ENCODE measurements at regions not wholly inside any gene's neighbourhood (a gene's known extent, or its start where the extent isn't known, plus 50 kb on each side); places are given as distances from the start of the nearest gene placed in this dataset.

DNA sequence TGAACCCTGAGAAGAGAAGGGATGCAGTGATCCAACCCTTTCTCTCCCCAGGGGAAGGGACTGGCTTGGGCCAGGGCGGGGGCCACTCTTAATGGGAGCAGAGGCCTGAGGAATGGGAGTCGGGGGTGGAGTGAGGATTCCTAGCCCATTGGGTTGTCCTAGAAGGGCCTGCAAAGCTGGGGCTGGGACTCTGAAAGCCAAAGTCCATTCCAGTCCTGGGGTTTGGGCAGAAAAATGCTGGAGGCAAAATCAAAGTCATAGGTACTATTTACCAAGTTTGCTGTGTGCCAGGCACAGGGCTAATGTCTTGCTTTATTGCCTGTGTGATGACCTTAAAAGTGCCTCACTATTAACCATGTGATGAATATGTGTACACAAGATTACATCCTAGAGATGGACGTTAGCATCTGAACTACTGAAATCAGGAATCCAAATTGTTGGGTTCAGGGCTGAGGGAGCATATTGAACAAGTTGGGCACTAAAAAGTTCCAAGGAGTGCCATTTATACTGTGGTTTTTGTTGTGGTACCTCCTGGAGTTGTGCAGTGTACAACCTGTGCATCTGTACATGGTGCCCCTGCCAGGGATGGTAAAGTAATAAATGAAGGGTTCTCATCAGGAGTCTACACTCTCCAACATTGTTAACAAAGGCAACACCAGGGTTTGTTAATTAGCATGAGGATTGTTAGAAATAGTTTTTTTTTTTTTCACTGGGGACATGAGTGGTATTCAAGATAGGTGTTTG is 84.4 kb upstream of the NKD1 start:
- Mint-ChIP-seq H3K9me3 (no peaks in the 10 kb centered on the region), H3K27ac (no peak overlapping the region), H3K4me3 (no peak overlapping the region), H3K27me3 (peaks cover 29% of the 10 kb centered on the region), H3K4me1 (ENCODE audit: low read depth) (peaks cover 9% of the 10 kb centered on the region), H3K36me3 (ENCODE audit: low read depth) (no peaks in the 10 kb centered on the region)

DNA sequence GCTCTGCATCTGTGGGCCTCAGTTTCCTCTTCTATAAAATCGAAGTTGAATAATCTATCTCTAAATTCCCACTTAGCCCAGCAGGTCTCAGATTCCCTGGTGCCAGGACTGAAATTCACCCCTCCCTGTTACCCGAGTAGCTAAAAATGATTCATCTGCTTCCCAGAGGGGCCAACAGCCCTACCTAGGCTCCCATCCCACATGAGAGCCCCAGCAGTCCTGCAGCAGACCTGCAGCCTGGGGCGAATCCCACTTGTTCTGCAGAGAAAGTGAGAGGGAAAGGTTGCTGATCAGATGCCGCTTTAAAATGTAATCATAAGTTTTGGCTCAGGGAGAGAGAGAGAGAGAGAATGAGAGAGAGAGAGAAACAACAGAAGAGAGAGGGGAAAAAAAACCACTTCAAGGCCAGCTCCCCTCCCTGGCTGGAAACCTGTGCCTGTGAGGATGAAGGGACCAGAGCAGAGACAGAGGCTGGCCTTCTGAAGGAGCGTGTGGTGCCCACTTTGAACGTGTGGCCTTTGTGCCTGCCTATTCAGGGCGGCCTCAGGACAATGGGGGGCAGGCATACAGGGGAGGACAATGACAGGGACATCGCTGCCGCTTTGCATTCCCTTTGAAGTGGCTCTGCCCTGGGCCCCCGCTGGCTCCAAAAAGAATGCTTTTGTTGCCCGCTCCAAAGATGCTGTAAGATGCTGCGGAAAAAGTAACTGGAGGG is 85.2 kb upstream of the NKD1 start:
- no peaks in the 10 kb centered on the region for H3K36me3 Mint-ChIP-seq (ENCODE audit: low read depth)
- H3K9me3 Mint-ChIP-seq = no peaks in the 10 kb centered on the region
- no peak overlapping the region for H3K27ac Mint-ChIP-seq
- H3K4me3 Mint-ChIP-seq = no peak overlapping the region
- peaks cover 6% of the 10 kb centered on the region for H3K4me1 Mint-ChIP-seq (ENCODE audit: low read depth)
- peaks cover 25% of the 10 kb centered on the region for H3K27me3 Mint-ChIP-seq

DNA sequence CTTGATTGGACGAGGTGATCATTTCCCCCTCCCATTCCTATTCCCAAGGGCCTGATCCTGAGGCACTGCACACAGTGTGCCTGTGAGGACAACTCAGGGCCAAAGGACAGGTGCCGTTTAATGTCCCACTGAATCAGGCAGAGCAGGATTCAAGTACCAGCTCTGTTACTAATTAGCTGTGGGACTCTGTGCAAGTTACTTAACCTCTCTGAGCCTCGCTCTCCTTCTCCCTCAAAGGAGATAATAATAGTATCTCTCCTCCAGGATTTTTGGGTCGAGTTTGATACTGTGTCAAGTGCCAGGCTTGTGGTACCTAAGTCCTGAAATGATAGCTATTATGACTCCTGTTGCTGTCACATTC is 86.8 kb upstream of the NKD1 start:
- H3K27me3 Mint-ChIP-seq = peaks cover 15% of the 10 kb centered on the region
- no peak overlapping the region for H3K27ac Mint-ChIP-seq
- H3K4me1 Mint-ChIP-seq (ENCODE audit: low read depth) = peaks cover 5% of the 10 kb centered on the region
- no peaks in the 10 kb centered on the region for H3K9me3 Mint-ChIP-seq
- no peak overlapping the region for H3K4me3 Mint-ChIP-seq
- H3K36me3 Mint-ChIP-seq (ENCODE audit: low read depth) = no peaks in the 10 kb centered on the region

DNA sequence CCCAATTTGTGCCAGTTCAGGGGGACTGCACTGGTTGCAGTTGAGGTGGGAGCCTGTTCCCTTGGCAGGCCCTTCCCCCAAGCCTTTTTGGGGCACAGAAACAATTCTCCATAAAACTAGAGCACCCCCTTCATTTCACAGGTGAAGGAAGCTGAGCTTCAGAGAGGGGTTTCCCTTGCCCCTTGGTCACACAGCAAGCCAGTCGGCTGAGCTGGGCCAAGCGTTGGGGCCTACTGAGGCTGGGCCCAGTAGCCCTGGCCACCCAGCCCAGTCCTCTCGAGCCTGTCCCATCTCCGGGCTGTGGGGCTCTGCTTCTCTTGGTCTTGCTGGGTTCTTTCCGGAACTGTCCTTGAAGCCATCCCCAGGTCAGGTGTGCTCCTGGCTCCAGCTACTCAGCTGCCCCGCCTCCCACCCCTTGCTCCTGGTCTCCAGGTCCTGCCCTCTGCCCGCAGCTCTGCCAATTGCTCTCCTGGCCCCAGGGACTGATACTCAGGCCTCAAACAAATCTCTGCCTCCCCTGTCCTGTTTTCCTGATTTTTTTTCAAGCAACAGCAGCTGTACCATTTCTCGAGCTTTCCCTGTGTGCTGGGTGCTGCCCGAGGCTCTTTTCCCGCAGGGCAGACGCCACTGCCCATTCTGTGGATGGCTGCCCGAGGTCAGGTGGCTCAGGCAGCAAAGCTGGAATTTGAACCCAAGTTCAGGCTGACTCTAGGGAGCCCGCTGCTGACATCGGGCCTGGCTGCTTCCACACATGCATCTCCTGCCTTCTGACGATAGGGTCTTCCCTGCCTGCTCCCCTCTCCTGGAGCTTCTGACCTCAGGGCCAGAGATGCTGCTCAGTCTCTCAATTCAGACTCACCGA is 87.4 kb upstream of the NKD1 start:
- Mint-ChIP-seq H3K27ac (no peak overlapping the region), H3K27me3 (peaks cover 13% of the 10 kb centered on the region), H3K36me3 (ENCODE audit: low read depth) (no peaks in the 10 kb centered on the region), H3K9me3 (no peaks in the 10 kb centered on the region), H3K4me3 (no peak overlapping the region), H3K4me1 (ENCODE audit: low read depth) (peaks cover 5% of the 10 kb centered on the region)

DNA sequence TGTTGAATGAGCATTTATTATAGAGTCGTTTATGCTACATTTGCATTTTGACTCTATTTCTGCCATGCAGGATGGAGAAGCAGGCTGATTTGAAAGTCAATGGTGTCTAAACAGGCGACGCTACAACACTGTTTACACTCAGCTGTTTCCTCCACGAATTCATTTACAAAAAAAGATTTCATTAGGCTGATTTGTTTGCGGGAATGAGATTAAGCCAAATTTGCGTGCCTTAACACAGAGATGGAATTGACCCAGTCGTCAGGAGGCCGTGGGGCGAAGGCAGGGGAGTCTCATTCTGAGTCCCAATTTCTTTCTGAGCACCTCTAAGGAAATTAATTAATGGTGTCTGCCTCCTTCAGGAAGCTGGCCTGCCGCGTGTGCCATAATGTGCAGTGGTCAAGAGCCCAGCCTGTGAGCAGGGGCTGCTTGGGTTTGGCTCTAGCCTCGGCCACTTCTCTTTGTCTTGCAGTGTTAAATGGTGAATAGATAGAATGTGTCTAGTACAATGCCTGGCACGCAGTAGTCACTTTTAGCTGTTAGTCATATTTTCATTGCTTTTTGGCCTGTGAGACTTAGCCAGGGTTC is 88.6 kb upstream of the NKD1 start:
- H3K4me3 Mint-ChIP-seq = no peak overlapping the region
- H3K27me3 Mint-ChIP-seq = peaks cover 8% of the 10 kb centered on the region
- no peaks in the 10 kb centered on the region for H3K36me3 Mint-ChIP-seq (ENCODE audit: low read depth)
- no peak overlapping the region for H3K27ac Mint-ChIP-seq
- H3K4me1 Mint-ChIP-seq (ENCODE audit: low read depth) = peaks cover 5% of the 10 kb centered on the region
- no peaks in the 10 kb centered on the region for H3K9me3 Mint-ChIP-seq

DNA sequence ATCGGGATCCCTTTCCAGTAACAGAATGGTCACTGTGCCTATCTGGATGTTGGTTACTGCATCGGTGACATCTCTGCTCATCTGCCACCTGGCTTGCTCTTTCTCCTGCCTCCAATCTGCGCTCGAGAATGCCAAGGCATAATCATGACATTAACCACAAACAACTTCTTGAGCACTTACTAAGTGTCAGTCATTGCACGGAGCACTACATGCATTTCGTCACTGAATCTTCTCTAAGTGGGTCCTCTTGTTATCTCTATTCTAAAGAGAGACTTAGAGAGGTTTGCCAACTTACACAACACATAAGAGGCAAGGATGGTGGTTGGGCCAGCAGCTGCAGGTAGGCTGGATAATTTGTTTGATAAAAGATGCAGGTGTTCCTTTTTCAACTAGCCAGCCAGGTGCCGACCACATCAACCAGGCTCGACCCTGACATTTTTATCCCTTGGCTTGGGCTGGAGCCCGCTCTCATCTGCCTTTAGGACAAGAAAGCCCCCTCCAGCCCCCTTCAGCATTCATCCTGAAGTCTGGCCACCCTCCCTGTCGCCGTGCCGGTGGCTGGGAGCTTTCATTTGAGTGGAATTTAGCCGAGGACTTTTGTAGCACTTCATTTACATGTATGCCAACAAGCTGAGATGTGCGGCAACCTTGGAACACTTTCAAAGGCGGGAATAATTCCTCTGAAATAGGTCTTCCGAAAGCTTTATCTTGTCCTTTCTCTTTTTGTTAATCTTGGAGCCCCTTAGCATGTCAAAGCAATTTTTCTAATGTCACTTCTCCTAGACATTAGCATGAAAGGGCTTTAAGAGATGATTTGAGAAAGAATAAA is 89.3 kb upstream of the NKD1 start:
- peaks cover 8% of the 10 kb centered on the region for H3K27me3 Mint-ChIP-seq
- peaks cover 5% of the 10 kb centered on the region for H3K4me1 Mint-ChIP-seq (ENCODE audit: low read depth)
- H3K9me3 Mint-ChIP-seq = no peaks in the 10 kb centered on the region
- no peak overlapping the region for H3K27ac Mint-ChIP-seq
- no peak overlapping the region for H3K4me3 Mint-ChIP-seq
- H3K36me3 Mint-ChIP-seq (ENCODE audit: low read depth) = no peaks in the 10 kb centered on the region

DNA sequence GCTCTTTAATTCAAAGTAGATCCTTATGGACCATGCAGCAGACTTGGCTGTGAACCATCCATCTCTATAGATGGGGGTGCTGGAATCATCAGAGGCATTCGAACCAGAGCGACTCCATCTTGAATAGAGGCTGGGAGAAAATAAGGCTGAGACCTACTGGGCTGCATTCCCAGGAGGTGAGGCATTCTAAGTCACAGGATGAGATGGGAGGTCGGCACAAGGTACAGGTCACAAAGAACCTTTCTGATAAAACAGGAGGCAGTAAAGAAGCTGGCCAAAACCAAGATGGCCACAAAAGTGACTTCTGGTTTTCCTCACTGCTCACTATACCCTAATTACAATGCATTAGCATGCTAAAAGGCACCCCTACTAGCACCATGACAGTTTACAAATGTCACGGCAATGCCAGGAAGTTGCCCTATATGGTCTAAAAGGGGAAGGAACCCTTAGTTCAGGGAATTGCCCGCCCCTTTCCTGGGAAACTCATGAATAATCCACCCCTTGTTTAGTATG is 89.2 kb upstream of the BRD7 start:
- no peak overlapping the region for H3K27ac Mint-ChIP-seq

DNA sequence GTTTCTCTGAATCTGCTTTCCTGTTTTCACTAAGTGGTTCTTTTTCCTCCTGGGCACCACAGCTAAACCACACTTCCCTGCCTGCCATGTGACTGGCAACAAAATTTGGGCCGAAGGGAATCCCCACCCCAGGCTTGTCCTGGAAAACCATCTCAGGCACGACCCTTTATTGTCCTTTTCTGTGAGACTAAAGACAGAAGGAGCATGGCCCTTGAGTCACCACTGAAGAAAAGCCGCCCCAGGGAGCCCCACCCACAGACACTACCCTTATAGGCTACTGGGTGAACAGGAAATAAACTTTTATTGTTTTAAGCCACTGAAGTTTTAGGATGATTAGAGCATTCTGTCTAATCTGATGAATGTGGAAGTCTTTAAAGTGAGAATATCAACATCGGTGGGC is 88.6 kb upstream of the BRD7 start:
- H3K27ac Mint-ChIP-seq = no peak overlapping the region
- H3K36me3 Mint-ChIP-seq (ENCODE audit: low read depth) = no peaks in the 10 kb centered on the region
- peaks cover 8% of the 10 kb centered on the region for H3K27me3 Mint-ChIP-seq
- H3K9me3 Mint-ChIP-seq = no peaks in the 10 kb centered on the region
- H3K4me1 Mint-ChIP-seq (ENCODE audit: low read depth) = peaks cover 5% of the 10 kb centered on the region
- H3K4me3 Mint-ChIP-seq = no peak overlapping the region

More for the DNA sequence above, 89.2 kb upstream of the BRD7 start:
- no peaks in the 10 kb centered on the region for H3K36me3 Mint-ChIP-seq (ENCODE audit: low read depth)
- H3K4me1 Mint-ChIP-seq (ENCODE audit: low read depth) = peaks cover 5% of the 10 kb centered on the region
- H3K4me3 Mint-ChIP-seq = no peak overlapping the region
- H3K9me3 Mint-ChIP-seq = no peaks in the 10 kb centered on the region
- peaks cover 8% of the 10 kb centered on the region for H3K27me3 Mint-ChIP-seq

DNA sequence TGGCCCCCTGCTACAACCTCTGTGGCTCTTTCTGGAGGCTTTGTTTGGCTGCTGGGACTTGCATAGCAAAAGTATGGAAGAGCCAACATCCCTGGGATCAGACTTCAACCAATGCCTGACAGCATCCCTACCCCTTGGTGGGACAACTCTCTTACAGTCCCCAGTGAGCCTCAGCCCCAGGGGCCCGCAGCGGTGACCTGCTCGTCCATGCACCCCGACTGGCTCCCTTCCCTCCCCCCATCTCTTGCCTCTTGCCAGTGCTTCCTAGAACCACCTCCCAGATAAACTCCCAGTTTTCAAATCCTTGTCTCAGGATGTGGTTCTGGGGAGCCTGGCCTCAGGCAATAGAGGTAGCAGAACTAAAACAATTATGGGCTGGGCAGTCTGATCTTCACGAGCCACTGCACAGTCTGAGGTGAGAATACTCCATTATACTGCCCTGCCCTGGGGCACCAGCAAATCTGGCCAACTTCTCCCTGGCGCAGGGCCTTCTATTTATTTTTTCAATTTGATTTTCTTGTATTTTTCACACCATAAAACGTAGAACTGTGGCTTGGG is 86.6 kb upstream of the BRD7 start:
- Mint-ChIP-seq H3K27me3 (peaks cover 8% of the 10 kb centered on the region), H3K36me3 (ENCODE audit: low read depth) (no peaks in the 10 kb centered on the region), H3K4me1 (ENCODE audit: low read depth) (peaks cover 5% of the 10 kb centered on the region), H3K9me3 (no peaks in the 10 kb centered on the region), H3K27ac (no peak overlapping the region), H3K4me3 (no peak overlapping the region)

DNA sequence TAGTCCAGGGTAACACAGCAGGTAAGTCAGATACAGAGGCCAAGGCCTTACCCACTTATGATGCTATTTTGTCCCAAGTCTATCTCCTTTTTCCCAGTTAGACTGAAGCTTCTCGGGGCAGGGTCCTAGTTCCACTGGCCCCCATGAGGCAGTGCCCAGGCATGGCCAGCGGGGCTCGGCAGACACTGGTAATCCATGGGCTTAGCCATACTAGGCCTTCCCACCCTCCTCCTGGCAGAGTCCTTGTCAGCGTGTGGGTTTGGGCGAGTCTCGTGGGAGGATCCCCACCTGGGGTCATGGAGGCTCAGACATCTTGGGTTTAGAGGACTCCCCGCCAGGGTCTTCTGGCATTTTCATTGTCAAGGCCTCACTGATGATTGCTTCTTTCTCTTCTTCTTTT is 84.7 kb upstream of the BRD7 start:
- H3K36me3 Mint-ChIP-seq (ENCODE audit: low read depth) = no peaks in the 10 kb centered on the region
- no peak overlapping the region for H3K4me3 Mint-ChIP-seq
- H3K4me1 Mint-ChIP-seq (ENCODE audit: low read depth) = peaks cover 5% of the 10 kb centered on the region
- H3K27me3 Mint-ChIP-seq = peaks cover 7% of the 10 kb centered on the region
- H3K9me3 Mint-ChIP-seq = no peaks in the 10 kb centered on the region
- no peak overlapping the region for H3K27ac Mint-ChIP-seq

DNA sequence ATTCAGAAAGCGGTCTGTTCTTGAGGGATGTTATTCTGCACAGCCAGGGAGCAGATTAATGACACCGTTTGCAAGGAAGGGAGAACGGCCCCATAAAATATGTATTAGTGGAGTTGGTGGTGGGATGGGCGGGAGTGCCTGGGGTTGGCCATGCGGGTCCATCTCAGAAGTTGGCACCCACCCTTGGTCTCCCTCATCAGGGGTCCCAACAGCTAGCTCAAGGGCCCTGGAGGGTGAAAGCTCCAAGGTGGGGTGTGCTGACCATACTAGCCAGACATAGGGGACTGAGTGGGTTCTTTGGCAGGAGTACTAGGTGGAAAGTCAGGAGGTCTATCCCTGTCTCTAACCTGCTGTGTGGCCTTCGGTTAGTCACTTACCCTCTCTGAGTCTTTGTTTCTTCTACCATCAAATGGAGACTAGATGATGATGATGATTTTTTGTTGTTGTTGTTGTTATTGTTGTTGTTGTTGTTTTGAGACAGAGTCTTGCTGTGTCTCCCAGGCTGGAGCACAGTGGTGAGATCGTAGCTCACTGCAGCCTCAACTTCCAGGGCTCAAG is 83.2 kb upstream of the BRD7 start:
- H3K4me3 Mint-ChIP-seq = no peak overlapping the region
- peaks cover under 1% of the 10 kb centered on the region for H3K4me1 Mint-ChIP-seq (ENCODE audit: low read depth)
- H3K27me3 Mint-ChIP-seq = peaks cover 7% of the 10 kb centered on the region
- no peak overlapping the region for H3K27ac Mint-ChIP-seq
- no peaks in the 10 kb centered on the region for H3K9me3 Mint-ChIP-seq
- no peaks in the 10 kb centered on the region for H3K36me3 Mint-ChIP-seq (ENCODE audit: low read depth)

DNA sequence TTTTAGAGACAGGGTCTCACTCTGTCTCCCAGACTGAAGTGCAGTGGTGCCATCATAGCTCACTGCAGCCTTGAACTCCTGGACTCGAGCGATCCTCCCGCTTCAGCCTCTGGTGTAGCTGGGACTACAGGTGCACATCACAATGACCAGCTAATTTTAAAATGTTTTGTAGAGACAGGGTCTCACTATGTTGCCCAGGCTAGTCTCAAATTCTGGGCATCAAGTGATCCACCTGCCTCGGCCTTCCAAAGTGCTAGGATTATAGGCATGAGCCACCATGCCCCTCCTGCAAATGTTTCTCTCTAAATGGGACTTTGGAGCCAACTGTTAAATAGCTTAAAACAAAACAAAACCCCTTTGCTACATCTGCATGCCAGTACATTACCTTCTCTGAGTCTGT is 82.2 kb upstream of the BRD7 start:
- Mint-ChIP-seq H3K27me3 (peaks cover 3% of the 10 kb centered on the region), H3K9me3 (no peaks in the 10 kb centered on the region), H3K36me3 (ENCODE audit: low read depth) (no peaks in the 10 kb centered on the region), H3K27ac (no peak overlapping the region), H3K4me1 (ENCODE audit: low read depth) (no peaks in the 10 kb centered on the region), H3K4me3 (no peak overlapping the region)

DNA sequence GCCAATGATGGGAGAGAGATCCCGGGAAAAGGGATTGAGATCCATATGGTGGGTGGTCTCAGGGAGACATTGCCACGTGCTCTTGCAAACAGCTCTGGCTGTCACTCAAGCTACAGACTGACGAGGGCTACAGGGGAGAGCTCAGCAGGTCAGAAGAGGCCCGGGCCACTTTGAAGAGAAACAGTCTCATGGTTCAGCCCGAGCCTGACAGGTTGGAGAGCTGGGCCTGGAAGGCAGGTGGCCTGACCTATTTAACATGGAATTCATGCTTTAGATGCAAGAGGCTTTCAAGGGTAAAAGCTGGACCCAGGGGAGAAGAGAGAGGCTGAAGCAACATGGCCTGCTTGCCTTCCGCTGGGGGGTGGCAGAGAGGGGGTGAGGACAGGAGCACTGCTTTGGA is 81.0 kb upstream of the BRD7 start:
- Mint-ChIP-seq H3K27ac (no peak overlapping the region), H3K4me3 (no peak overlapping the region), H3K36me3 (ENCODE audit: low read depth) (no peaks in the 10 kb centered on the region), H3K27me3 (peaks cover 3% of the 10 kb centered on the region), H3K4me1 (ENCODE audit: low read depth) (no peaks in the 10 kb centered on the region), H3K9me3 (no peaks in the 10 kb centered on the region)

DNA sequence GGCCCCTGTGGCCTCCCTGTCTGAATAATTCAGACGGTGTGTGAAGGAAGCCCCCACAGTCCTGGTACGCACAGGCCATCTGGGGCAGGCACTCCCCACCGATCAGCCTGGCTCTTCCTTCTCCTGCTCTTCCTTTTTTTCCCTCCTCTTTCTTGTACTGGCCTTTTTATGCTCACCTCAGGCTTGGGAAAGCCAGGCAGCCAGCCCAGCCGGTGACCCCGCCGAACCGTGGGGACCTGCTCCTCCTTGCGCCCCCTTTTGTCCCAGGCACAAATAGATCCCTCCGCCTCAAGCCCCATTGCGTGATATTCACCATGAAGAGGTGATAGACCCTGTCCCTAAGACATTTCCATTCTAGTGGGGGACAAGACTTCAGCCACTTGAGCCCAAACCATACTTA is 80.2 kb upstream of the BRD7 start:
- no peaks in the 10 kb centered on the region for H3K36me3 Mint-ChIP-seq (ENCODE audit: low read depth)

More for the DNA sequence above, 80.2 kb upstream of the BRD7 start:
- Mint-ChIP-seq H3K4me3 (no peak overlapping the region), H3K9me3 (no peaks in the 10 kb centered on the region), H3K4me1 (ENCODE audit: low read depth) (no peaks in the 10 kb centered on the region), H3K27me3 (peaks cover 3% of the 10 kb centered on the region), H3K27ac (no peak overlapping the region)
